ENCODE measurements at regions not wholly inside any gene's neighbourhood (a gene's known extent, or its start where the extent isn't known, plus 50 kb on each side); places are given as distances from the start of the nearest gene placed in this dataset.

DNA sequence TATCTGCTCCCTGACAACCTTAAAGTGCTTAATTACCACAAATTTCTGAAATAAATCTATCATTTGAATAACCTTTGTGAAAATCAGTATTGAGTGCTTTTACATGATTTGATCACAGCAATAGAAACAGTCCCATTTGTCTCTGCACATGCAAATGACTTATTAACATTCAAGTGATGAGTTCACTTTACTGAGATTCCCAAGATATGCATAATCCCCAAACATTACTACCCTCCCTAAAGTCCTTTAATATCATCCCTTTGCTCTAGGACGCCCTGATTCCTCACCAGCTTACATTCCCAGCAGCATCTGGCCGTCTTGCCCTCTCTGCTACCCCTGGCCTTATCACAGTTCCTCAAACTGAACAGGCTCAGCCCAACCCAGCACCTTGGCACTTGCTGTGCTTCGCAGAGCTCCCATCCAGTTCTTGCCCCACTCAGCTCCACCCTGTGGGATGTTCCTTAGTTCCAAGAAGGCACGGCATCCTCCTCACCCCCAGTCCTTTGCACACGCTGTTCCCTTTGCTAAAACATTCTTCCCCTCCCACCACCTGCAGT is 347.5 kb downstream of the PREX1 start:
- Histone ChIP-seq H3K36me3 (ENCODE audit: control insufficient read depth, insufficient read depth, low read length) (no peaks in the 10 kb centered on the region), H3K4me3 (ENCODE audit: extremely low read depth, insufficient read depth, low read length, poor library complexity, severe bottlenecking) (no peak overlapping the region), H3K4me1 (ENCODE audit: control insufficient read depth, insufficient read depth, low read length, poor library complexity, severe bottlenecking) (no peaks in the 10 kb centered on the region), H3K9me3 (ENCODE audit: control insufficient read depth, low read length) (no peaks in the 10 kb centered on the region), H3K27ac (ENCODE audit: low read depth, low read length, severe bottlenecking) (no peak overlapping the region)
- WGBS, 2 experiments (ENCODE audit: insufficient coverage in 2 of 2), result 79 to 83% methylated on average over 4 to 5 of the region's 5 CpGs

DNA sequence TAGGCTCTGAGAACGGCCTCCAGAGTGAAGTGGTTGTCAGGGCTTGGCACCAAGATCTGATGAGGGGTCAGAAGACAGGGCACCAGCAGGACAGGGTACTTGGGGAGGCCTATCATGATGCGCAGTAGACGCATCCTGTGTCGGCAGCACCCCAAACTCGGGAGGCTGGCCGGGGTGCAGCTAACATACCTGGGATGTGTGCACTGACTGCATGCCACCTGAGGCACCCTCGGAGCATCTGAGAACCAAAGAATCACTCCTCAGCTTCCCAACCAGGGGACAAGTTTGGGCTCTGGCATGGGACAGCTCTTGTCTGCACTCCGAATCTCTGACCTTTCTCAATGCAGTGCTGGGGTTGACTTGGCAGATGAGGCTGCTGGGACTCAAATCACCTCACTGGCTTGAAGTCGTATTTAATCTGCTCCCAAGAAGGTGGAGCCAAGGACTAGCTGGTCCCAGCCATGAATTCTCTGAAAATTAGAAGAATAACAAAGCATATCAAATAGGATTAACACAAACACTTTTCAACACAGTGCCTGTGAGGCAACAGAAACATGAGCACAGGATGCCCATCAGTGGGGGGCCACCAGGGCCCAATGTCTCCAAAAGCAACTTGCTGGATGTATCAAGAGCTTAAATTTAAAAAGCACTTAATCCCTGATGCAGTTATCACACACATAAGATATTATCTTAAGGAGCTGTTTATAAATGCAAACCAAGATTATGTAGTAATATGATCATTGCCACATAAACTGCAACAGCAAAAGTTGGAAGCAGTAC is 348.8 kb downstream of the PREX1 start:
- H3K27ac ChIP-seq (ENCODE audit: low read depth, low read length, severe bottlenecking), result no peak overlapping the region
- no peaks in the 10 kb centered on the region for H3K4me1 ChIP-seq (ENCODE audit: control insufficient read depth, insufficient read depth, low read length, poor library complexity, severe bottlenecking)
- no peaks in the 10 kb centered on the region for H3K36me3 ChIP-seq (ENCODE audit: control insufficient read depth, insufficient read depth, low read length)
- H3K4me3 ChIP-seq (ENCODE audit: extremely low read depth, insufficient read depth, low read length, poor library complexity, severe bottlenecking), result no peak overlapping the region
- H3K9me3 ChIP-seq (ENCODE audit: control insufficient read depth, low read length), result no peaks in the 10 kb centered on the region
- WGBS, 2 experiments (ENCODE audit: insufficient coverage in 2 of 2), result 88 to 95% methylated on average over 9 of the region's 9 CpGs

DNA sequence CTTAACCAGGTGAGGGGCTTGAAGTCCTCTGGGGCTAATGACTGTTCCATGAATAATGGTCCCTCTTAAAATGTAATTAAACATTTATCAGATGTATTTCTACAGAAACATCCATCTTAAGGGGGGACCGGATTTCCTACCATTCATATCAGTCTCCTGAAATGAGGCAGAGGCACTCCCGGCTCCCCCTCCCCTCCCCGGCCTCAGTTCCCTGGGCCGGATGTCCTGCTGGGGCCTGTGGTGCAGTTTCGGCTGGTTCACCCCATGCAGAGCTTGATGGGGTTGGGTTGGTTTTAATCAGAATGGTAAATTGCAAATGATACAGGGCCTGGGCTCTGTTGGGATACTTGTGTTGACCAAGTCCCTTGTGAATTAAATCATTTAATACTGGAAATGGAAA is 349.4 kb downstream of the PREX1 start:
- Histone ChIP-seq H3K4me3 (ENCODE audit: extremely low read depth, insufficient read depth, low read length, poor library complexity, severe bottlenecking) (no peak overlapping the region), H3K36me3 (ENCODE audit: control insufficient read depth, insufficient read depth, low read length) (no peaks in the 10 kb centered on the region), H3K4me1 (ENCODE audit: control insufficient read depth, insufficient read depth, low read length, poor library complexity, severe bottlenecking) (no peaks in the 10 kb centered on the region), H3K9me3 (ENCODE audit: control insufficient read depth, low read length) (no peaks in the 10 kb centered on the region), H3K27ac (ENCODE audit: low read depth, low read length, severe bottlenecking) (no peak overlapping the region)
- WGBS, 2 experiments (ENCODE audit: insufficient coverage in 2 of 2), result 67 to 100% methylated on average over 1 to 2 of the region's 5 CpGs

DNA sequence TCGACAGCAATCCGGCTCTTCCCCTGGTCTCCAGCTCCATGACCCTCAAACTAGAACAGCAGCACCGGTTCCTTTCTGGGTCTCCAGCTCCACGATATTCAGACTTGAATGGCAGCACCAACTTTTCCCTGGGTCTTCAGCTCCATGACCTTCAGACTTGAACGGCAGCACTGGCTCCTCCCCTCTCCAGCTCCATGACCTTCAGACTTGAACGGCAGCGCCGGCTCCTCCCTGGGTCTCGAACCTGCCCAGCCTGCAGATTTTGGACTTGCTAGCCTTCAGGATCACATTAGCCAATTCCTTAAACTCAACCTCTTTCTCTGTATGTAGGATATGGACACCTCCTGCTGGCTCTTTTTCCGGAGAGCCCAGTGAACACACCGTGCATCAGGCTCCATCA is 350.9 kb downstream of the PREX1 start:
- WGBS, 2 experiments (ENCODE audit: insufficient coverage in 2 of 2), result 75 to 84% methylated on average over 6 to 11 of the region's 11 CpGs
- Histone ChIP-seq H3K4me1 (ENCODE audit: control insufficient read depth, insufficient read depth, low read length, poor library complexity, severe bottlenecking) (no peaks in the 10 kb centered on the region), H3K27ac (ENCODE audit: low read depth, low read length, severe bottlenecking) (no peak overlapping the region), H3K9me3 (ENCODE audit: control insufficient read depth, low read length) (no peaks in the 10 kb centered on the region), H3K4me3 (ENCODE audit: extremely low read depth, insufficient read depth, low read length, poor library complexity, severe bottlenecking) (no peak overlapping the region), H3K36me3 (ENCODE audit: control insufficient read depth, insufficient read depth, low read length) (no peaks in the 10 kb centered on the region)

DNA sequence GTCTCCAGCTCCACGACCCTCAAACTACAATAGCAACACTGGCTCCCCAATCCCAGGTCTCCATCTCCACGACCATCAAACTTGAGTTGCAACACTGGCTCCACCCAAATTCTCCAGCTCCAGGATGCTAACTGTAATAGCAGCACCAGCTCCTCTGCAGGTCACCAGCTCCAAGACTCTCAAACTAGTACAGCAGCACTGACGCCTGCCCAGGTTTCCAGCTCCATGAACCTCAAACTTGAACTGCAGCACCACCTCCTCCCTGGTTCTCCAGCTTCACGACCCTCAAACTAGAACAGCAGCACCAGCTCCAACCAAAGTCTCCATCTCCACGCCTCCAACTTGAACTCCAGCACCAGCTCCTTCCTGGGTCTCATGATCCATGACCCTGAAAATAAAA is 353.8 kb downstream of the PREX1 start:
- 81 to 87% methylated on average over 4 to 5 of the region's 5 CpGs for WGBS, 2 experiments (ENCODE audit: insufficient coverage in 2 of 2)
- no peaks in the 10 kb centered on the region for H3K36me3 ChIP-seq (ENCODE audit: control insufficient read depth, insufficient read depth, low read length)
- no peak overlapping the region for H3K4me3 ChIP-seq (ENCODE audit: extremely low read depth, insufficient read depth, low read length, poor library complexity, severe bottlenecking)
- no peak overlapping the region for H3K27ac ChIP-seq (ENCODE audit: low read depth, low read length, severe bottlenecking)
- no peaks in the 10 kb centered on the region for H3K9me3 ChIP-seq (ENCODE audit: control insufficient read depth, low read length)
- H3K4me1 ChIP-seq (ENCODE audit: control insufficient read depth, insufficient read depth, low read length, poor library complexity, severe bottlenecking), result no peaks in the 10 kb centered on the region

GRCh38 chr20:48471759-48472408 is 355.9 kb downstream of the PREX1 start:
- no peaks in the 10 kb centered on the region for H3K9me3 ChIP-seq (ENCODE audit: control insufficient read depth, low read length)
- WGBS, 2 experiments (ENCODE audit: insufficient coverage in 2 of 2), result 64 to 73% methylated on average over 8 to 9 of the region's 9 CpGs
- no peak overlapping the region for H3K27ac ChIP-seq (ENCODE audit: low read depth, low read length, severe bottlenecking)
- no peaks in the 10 kb centered on the region for H3K36me3 ChIP-seq (ENCODE audit: control insufficient read depth, insufficient read depth, low read length)
- no peak overlapping the region for H3K4me3 ChIP-seq (ENCODE audit: extremely low read depth, insufficient read depth, low read length, poor library complexity, severe bottlenecking)
- no peaks in the 10 kb centered on the region for H3K4me1 ChIP-seq (ENCODE audit: control insufficient read depth, insufficient read depth, low read length, poor library complexity, severe bottlenecking)

DNA sequence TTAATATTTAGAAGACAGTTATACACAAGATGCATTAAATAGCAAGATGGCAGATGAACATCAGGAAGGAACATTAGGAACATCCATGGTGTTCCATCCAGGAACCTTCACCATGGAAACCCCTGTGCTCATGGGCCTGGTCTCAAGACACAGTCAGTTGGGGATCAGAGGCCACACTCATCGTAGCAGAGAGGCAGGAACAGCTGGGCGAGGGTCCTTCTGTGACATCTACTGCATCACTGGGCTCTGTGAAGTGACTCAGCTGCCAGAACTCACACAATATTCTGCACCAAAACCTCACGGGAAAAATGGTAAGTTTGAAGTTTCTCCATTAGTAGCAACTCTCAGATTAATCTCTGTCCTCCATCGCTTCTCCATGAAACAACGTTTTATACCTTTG is 356.6 kb downstream of the PREX1 start:
- Histone ChIP-seq H3K4me3 (ENCODE audit: extremely low read depth, insufficient read depth, low read length, poor library complexity, severe bottlenecking) (no peak overlapping the region), H3K9me3 (ENCODE audit: control insufficient read depth, low read length) (no peaks in the 10 kb centered on the region), H3K36me3 (ENCODE audit: control insufficient read depth, insufficient read depth, low read length) (no peaks in the 10 kb centered on the region), H3K27ac (ENCODE audit: low read depth, low read length, severe bottlenecking) (no peak overlapping the region), H3K4me1 (ENCODE audit: control insufficient read depth, insufficient read depth, low read length, poor library complexity, severe bottlenecking) (no peaks in the 10 kb centered on the region)
- WGBS, 2 experiments (ENCODE audit: insufficient coverage in 2 of 2), result 44 to 60% methylated on average over 1 of the region's 5 CpGs

- H3K36me3 ChIP-seq (ENCODE audit: control insufficient read depth, insufficient read depth, low read length), result no peaks in the 10 kb centered on the region
- no CpG with 5 or more reads among the region's 3 CpGs for WGBS, 2 experiments (ENCODE audit: insufficient coverage in 2 of 2)
- no peak overlapping the region for H3K27ac ChIP-seq (ENCODE audit: low read depth, low read length, severe bottlenecking)
- no peak overlapping the region for H3K4me3 ChIP-seq (ENCODE audit: extremely low read depth, insufficient read depth, low read length, poor library complexity, severe bottlenecking)
- no peaks in the 10 kb centered on the region for H3K4me1 ChIP-seq (ENCODE audit: control insufficient read depth, insufficient read depth, low read length, poor library complexity, severe bottlenecking)
- H3K9me3 ChIP-seq (ENCODE audit: control insufficient read depth, low read length), result no peaks in the 10 kb centered on the region
Observed at GRCh38 chr20:48470141-48470540, 357.7 kb downstream of the PREX1 start.

- WGBS, 2 experiments (ENCODE audit: insufficient coverage in 2 of 2), result 85 to 87% methylated on average over 4 of the region's 4 CpGs
- Histone ChIP-seq H3K9me3 (ENCODE audit: control insufficient read depth, low read length) (no peaks in the 10 kb centered on the region), H3K36me3 (ENCODE audit: control insufficient read depth, insufficient read depth, low read length) (no peaks in the 10 kb centered on the region), H3K4me3 (ENCODE audit: extremely low read depth, insufficient read depth, low read length, poor library complexity, severe bottlenecking) (no peak overlapping the region), H3K4me1 (ENCODE audit: control insufficient read depth, insufficient read depth, low read length, poor library complexity, severe bottlenecking) (peaks cover 3% of the 10 kb centered on the region), H3K27ac (ENCODE audit: low read depth, low read length, severe bottlenecking) (no peak overlapping the region)
Observed at GRCh38 chr20:48469026-48469425, 358.8 kb downstream of the PREX1 start.

DNA sequence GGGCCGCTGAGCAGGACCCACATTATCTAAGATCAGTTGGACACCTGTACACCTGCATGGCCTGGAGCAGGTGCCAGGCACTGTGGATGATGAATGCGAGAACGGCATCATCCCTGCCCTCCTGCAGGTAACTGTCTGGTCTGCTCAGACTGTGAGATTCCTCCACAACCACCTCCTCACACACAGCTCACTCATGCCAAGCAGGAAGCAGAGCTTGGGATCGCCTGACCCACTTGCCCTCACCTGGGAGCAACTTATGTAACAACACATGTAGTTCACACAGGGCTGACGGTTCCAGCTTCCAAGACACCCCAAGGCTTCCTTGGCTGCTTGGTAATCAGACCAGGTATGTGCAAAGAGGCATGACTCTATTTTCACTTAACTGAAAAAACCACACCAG is 359.2 kb downstream of the PREX1 start:
- H3K36me3 ChIP-seq (ENCODE audit: control insufficient read depth, insufficient read depth, low read length), result no peaks in the 10 kb centered on the region
- no peak overlapping the region for H3K4me3 ChIP-seq (ENCODE audit: extremely low read depth, insufficient read depth, low read length, poor library complexity, severe bottlenecking)
- 68 to 76% methylated on average over 4 to 5 of the region's 5 CpGs for WGBS, 2 experiments (ENCODE audit: insufficient coverage in 2 of 2)
- H3K27ac ChIP-seq (ENCODE audit: low read depth, low read length, severe bottlenecking), result no peak overlapping the region
- peaks cover 4% of the 10 kb centered on the region for H3K4me1 ChIP-seq (ENCODE audit: control insufficient read depth, insufficient read depth, low read length, poor library complexity, severe bottlenecking)
- H3K9me3 ChIP-seq (ENCODE audit: control insufficient read depth, low read length), result no peaks in the 10 kb centered on the region

- Histone ChIP-seq H3K4me1 (ENCODE audit: control insufficient read depth, insufficient read depth, low read length, poor library complexity, severe bottlenecking) (peaks cover 4% of the 10 kb centered on the region), H3K27ac (ENCODE audit: low read depth, low read length, severe bottlenecking) (no peak overlapping the region), H3K9me3 (ENCODE audit: control insufficient read depth, low read length) (no peaks in the 10 kb centered on the region), H3K4me3 (ENCODE audit: extremely low read depth, insufficient read depth, low read length, poor library complexity, severe bottlenecking) (no peak overlapping the region), H3K36me3 (ENCODE audit: control insufficient read depth, insufficient read depth, low read length) (no peaks in the 10 kb centered on the region)
- WGBS, 2 experiments (ENCODE audit: insufficient coverage in 2 of 2), result 49 to 83% methylated on average over 1 to 2 of the region's 2 CpGs
Observed at GRCh38 chr20:48467622-48468021, 360.2 kb downstream of the PREX1 start.
